HUES64 (cell line): ENCODE measurements at regions not wholly inside any gene's neighbourhood (a gene's known extent, or its start where the extent isn't known, plus 50 kb on each side); places are given as distances from the start of the nearest gene placed in this dataset.
"Not testable (repeated sequence)": the region's sequence is repeated elsewhere in the genome, so short reads cannot be mapped to it uniquely, and the experiment has no call there.

Experiments
- H3K27ac ChIP-seq: 2 replicates; pipeline ENCODE4 v1.7.0; 2013; ENCODE audit warnings: low read depth, low read length, inconsistent platforms
- H3K27me3 ChIP-seq: 2 replicates; pipeline ENCODE4 v1.6.1; 2013; ENCODE audit warnings: mild to moderate bottlenecking, low read length; ENCODE audit not compliant: insufficient read depth
- H3K36me3 ChIP-seq: 2 replicates; pipeline ENCODE4 v1.6.1; 2013; ENCODE audit warnings: mild to moderate bottlenecking, low read length; ENCODE audit not compliant: insufficient read depth
- H3K4me1 ChIP-seq: 2 replicates; pipeline ENCODE4 v1.6.1; 2013; ENCODE audit warnings: mild to moderate bottlenecking, low read length, moderate library complexity; ENCODE audit not compliant: insufficient read depth
- H3K4me3 ChIP-seq: 2 replicates; pipeline ENCODE4 v1.5.1; 2013; ENCODE audit warnings: mild to moderate bottlenecking, low read length, moderate library complexity
- H3K9ac ChIP-seq: 2 replicates; pipeline ENCODE4 v1.6.1; 2013; ENCODE audit warnings: mild to moderate bottlenecking, low read depth, low read length
- H3K9me3 ChIP-seq: 2 replicates; pipeline ENCODE4 v1.6.1; 2013; ENCODE audit warnings: low read depth, low read length; ENCODE audit not compliant: insufficient read depth
- WGBS: fragments of 150-250, 120-280 bp; methylation state at CpG from one replicate; pipeline ENCODE4 v1.1.7; 2013; ENCODE audit warnings: missing lambda C conversion rate; 5-methylcytosine and 5-hydroxymethylcytosine counted together

DNA sequence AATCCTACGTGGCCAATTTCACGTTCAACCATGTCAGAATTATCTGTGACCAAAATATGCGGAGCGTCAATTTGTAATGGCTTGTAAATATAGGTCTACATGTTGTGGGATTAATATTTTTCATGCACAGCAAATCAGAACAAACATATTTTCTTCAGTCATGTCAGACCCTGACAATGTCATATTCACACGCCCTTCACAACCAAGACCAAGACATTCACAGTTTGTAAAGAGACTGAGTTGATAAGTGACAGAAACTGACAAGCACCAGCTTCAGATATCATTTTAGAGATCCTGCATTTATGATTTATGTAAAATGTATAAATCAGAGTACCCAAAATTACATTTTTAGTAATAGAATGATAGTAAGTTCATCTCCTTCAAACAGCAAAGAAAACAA lies 57.3 kb upstream of the NOVA1 start:
- H3K4me1 ChIP-seq, result peaks cover 16% of the 10 kb centered on the region; the same call in 1 of the 2 replicates
- no peak overlapping the region for H3K27ac ChIP-seq
- no peaks in the 10 kb centered on the region for H3K27me3 ChIP-seq
- H3K4me3 ChIP-seq, result no peak overlapping the region
- 100% methylated on average over 5 of the region's 5 CpGs for WGBS
- no peaks in the 10 kb centered on the region for H3K36me3 ChIP-seq
- no peak overlapping the region for H3K9ac ChIP-seq
- no peaks in the 10 kb centered on the region for H3K9me3 ChIP-seq

- Histone ChIP-seq H3K4me3 (no peak overlapping the region), H3K4me1 (no peaks in the 10 kb centered on the region), H3K36me3 (no peaks in the 10 kb centered on the region), H3K27me3 (no peaks in the 10 kb centered on the region), H3K9ac (no peak overlapping the region), H3K9me3 (0 out of 2 replicates have a peak, but pooled peaks cover 6% of the 10 kb centered on the region), H3K27ac (no peak overlapping the region)
- WGBS, result no CpG with 5 or more reads among the region's 1 CpG
Measured at GRCh38 chr14:26663506-26663905, 65.7 kb upstream of the NOVA1 start.

DNA sequence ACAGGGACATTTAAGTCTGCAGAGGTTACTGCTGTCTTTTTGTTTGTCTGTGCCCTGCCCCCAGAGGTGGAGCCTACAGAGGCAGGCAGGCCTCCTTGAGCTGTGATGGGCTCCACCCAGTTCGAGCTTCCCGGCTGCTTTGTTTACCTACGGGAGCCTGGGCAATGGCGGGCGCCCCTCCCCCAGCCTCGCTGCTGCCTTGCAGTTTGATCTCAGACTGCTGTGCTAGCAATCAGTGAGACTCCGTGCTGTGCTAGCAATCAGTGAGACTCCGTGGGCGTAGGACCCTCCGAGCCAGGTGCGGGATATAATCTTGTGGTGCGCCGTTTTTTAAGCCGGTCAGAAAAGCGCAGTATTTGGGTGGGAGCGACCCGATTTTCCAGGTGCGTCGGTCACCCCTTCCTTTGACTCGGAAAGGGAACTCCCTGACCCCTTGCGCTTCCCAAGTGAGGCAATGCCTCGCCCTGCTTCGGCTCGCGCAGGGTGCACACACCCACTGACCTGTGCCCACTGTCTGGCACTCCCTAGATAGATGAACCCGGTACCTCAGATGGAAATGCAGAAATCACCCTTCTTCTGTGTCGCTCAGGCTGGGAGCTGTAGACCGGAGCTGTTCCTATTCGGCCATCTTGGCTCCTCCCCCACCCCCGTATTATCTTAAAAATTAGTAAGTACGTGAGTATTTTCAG lies 81.0 kb upstream of the NOVA1 start:
- H3K9me3 ChIP-seq, H3K27me3 ChIP-seq, H3K27ac ChIP-seq, H3K9ac ChIP-seq, H3K36me3 ChIP-seq, H3K4me1 ChIP-seq: not testable (repeated sequence)
- 74% methylated on average over 23 of the region's 31 CpGs for WGBS
- H3K4me3 ChIP-seq, result peak overlapping the region; percentile 37

DNA sequence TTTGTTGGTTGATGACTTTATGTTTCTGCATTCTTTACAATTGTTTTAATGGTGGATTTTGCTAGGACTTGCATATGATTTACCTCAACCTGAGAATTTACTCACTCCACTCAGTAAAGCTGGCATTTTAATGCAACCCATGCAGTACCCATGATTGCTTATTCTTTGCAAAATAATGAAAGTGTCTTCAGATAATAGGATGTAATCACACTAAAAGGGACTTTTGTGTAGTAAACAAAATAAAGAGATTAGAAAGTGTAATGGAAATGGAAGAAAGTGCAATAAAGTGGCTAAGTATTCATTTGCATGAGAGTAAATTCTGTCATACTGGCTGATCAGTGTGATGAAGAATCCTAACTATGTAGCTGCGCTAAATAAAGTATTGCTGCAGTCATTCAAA lies 87.6 kb upstream of the NOVA1 start:
- Histone ChIP-seq H3K4me3 (no peak overlapping the region), H3K27me3 (no peaks in the 10 kb centered on the region), H3K36me3 (no peaks in the 10 kb centered on the region), H3K9ac (no peak overlapping the region), H3K9me3 (peaks cover 5% of the 10 kb centered on the region; the same call in 1 of the 2 replicates), H3K4me1 (no peaks in the 10 kb centered on the region), H3K27ac (no peak overlapping the region)
- 90% methylated on average over 1 of the region's 1 CpG for WGBS

GRCh38 chr14:26687301-26687837 lies 89.5 kb upstream of the NOVA1 start:
- no peak overlapping the region for H3K4me3 ChIP-seq
- no peak overlapping the region for H3K9ac ChIP-seq
- H3K27ac ChIP-seq, result no peak overlapping the region
- no peaks in the 10 kb centered on the region for H3K9me3 ChIP-seq
- H3K4me1 ChIP-seq, result no peaks in the 10 kb centered on the region
- H3K36me3 ChIP-seq, result no peaks in the 10 kb centered on the region
- 95% methylated on average over 2 of the region's 2 CpGs for WGBS
- H3K27me3 ChIP-seq, result no peaks in the 10 kb centered on the region

GRCh38 chr14:26694521-26694920 lies 96.7 kb upstream of the NOVA1 start:
- no peaks in the 10 kb centered on the region for H3K36me3 ChIP-seq
- H3K27me3 ChIP-seq, result no peaks in the 10 kb centered on the region
- no peak overlapping the region for H3K4me3 ChIP-seq
- no peak overlapping the region for H3K27ac ChIP-seq
- H3K4me1 ChIP-seq, result no peaks in the 10 kb centered on the region
- H3K9ac ChIP-seq, result no peak overlapping the region
- H3K9me3 ChIP-seq, result no peaks in the 10 kb centered on the region

DNA sequence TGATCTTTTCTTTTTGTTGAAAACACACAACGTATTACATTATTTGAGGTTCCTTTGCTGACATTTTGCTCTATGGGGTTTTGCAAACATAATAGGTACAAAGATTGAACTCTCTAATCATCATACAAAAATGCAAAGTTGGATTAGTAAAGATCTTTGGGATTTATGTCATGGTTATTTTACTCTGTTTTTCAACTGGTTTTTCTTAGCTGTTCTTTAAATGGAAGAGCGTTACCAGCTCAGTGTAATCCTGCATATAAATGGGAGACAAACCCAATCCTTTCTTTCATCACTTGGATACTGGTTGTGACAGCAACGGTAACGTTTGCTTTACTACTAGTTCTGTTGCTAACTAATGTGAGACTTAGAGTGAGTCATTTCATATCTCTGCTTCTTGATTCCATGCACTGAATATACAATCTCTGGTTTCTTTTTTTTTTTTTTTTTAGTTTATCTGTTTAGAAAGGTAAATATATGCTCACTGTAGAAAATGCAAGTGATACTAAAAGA lies 104.9 kb upstream of the NOVA1 start:
- 38% methylated on average over 3 of the region's 4 CpGs for WGBS
- H3K36me3 ChIP-seq, result no peaks in the 10 kb centered on the region
- no peak overlapping the region for H3K27ac ChIP-seq
- no peaks in the 10 kb centered on the region; the same call in 1 of the 2 replicates for H3K4me1 ChIP-seq
- H3K4me3 ChIP-seq, result no peak overlapping the region
- no peak overlapping the region for H3K9ac ChIP-seq
- no peaks in the 10 kb centered on the region for H3K27me3 ChIP-seq
- no peaks in the 10 kb centered on the region for H3K9me3 ChIP-seq

- peaks cover 3% of the 10 kb centered on the region for H3K4me1 ChIP-seq
- H3K9me3 ChIP-seq, result no peaks in the 10 kb centered on the region
- no peak overlapping the region for H3K4me3 ChIP-seq
- no peaks in the 10 kb centered on the region for H3K36me3 ChIP-seq
- H3K27me3 ChIP-seq, result no peaks in the 10 kb centered on the region
- H3K27ac ChIP-seq, result no peak overlapping the region
- no peak overlapping the region for H3K9ac ChIP-seq
- WGBS, result 94% methylated on average over 2 of the region's 2 CpGs
Measured at GRCh38 chr14:26703686-26704366, 106.0 kb upstream of the NOVA1 start.

GRCh38 chr14:26707234-26707633 lies 109.4 kb upstream of the NOVA1 start:
- Histone ChIP-seq H3K36me3 (no peaks in the 10 kb centered on the region), H3K9me3 (no peaks in the 10 kb centered on the region), H3K4me3 (no peak overlapping the region), H3K27me3 (no peaks in the 10 kb centered on the region), H3K4me1 (peaks cover 12% of the 10 kb centered on the region), H3K27ac (no peak overlapping the region), H3K9ac (no peak overlapping the region)
- WGBS, result 91% methylated on average over 1 of the region's 3 CpGs

- H3K9me3 ChIP-seq, result no peaks in the 10 kb centered on the region
- H3K27me3 ChIP-seq, result no peaks in the 10 kb centered on the region
- H3K4me3 ChIP-seq, result no peak overlapping the region
Measured at GRCh38 chr14:26709019-26709418, 111.2 kb upstream of the NOVA1 start.

DNA sequence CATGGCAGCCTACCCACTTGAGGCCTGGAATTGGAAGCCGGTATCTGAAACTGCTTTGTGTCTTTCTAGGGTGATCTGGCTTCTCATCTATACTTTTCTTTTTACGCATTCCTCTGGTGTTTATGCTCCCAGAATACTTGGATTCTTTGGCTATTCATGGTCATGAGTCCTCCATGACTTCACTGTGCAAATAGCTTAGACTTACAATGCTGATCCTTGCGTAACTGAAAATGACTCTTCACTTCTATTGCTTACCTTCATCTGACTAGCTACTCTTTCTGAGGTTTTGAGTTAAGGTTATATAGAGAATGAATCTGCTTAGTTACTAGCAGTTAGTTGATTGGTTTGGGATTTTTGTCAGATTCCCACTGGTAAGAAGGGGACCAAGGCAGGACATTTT lies 121.7 kb upstream of the NOVA1 start:
- Histone ChIP-seq H3K27me3 (no peaks in the 10 kb centered on the region), H3K27ac (no peak overlapping the region), H3K9ac (no peak overlapping the region), H3K9me3 (no peaks in the 10 kb centered on the region), H3K4me3 (no peak overlapping the region), H3K36me3 (no peaks in the 10 kb centered on the region), H3K4me1 (no peaks in the 10 kb centered on the region)
- 96% methylated on average over 3 of the region's 3 CpGs for WGBS

More at GRCh38 chr14:26709019-26709418, 111.2 kb upstream of the NOVA1 start:
- Histone ChIP-seq H3K4me1 (peaks cover 12% of the 10 kb centered on the region), H3K9ac (no peak overlapping the region), H3K36me3 (no peaks in the 10 kb centered on the region), H3K27ac (no peak overlapping the region)
